ENCODE measurements at regions not wholly inside any gene's neighbourhood (a gene's known extent, or its start where the extent isn't known, plus 50 kb on each side); places are given as distances from the start of the nearest gene placed in this dataset.

- Histone ChIP-seq H3K9me3 (peaks cover 0 to 16% (median 3%) of the 10 kb centered on the region in 12 donors), H3K27ac (no peak overlapping the region), H3K4me3 (no peak overlapping the region), H3K4me1 (no peaks in the 10 kb centered on the region), H3K36me3 (no peaks in the 10 kb centered on the region), H3K27me3 (peaks cover 0 to 26% (median 0%) of the 10 kb centered on the region in 9 donors)
- no peak for DNase-seq
- WGBS, 4 donors, result 67 to 81% (median 75%) methylated on average over 5 to 6 of the region's 6 CpGs
- intact Hi-C loops (cut with DNase I), result no loop called here
- ATAC-seq, result no peak
- TF ChIP-seq, protein P1, sequence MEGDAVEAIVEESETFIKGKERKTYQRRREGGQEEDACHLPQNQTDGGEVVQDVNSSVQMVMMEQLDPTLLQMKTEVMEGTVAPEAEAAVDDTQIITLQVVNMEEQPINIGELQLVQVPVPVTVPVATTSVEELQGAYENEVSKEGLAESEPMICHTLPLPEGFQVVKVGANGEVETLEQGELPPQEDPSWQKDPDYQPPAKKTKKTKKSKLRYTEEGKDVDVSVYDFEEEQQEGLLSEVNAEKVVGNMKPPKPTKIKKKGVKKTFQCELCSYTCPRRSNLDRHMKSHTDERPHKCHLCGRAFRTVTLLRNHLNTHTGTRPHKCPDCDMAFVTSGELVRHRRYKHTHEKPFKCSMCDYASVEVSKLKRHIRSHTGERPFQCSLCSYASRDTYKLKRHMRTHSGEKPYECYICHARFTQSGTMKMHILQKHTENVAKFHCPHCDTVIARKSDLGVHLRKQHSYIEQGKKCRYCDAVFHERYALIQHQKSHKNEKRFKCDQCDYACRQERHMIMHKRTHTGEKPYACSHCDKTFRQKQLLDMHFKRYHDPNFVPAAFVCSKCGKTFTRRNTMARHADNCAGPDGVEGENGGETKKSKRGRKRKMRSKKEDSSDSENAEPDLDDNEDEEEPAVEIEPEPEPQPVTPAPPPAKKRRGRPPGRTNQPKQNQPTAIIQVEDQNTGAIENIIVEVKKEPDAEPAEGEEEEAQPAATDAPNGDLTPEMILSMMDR (IDR thresholded peaks at IDR 0.05), result no peak
- TF ChIP-seq POLR2A (IDR thresholded peaks at IDR 0.05), result no peak
Measured at GRCh38 chr1:5376538-5377247, 615.5 kb downstream of the NPHP4 start.

DNA sequence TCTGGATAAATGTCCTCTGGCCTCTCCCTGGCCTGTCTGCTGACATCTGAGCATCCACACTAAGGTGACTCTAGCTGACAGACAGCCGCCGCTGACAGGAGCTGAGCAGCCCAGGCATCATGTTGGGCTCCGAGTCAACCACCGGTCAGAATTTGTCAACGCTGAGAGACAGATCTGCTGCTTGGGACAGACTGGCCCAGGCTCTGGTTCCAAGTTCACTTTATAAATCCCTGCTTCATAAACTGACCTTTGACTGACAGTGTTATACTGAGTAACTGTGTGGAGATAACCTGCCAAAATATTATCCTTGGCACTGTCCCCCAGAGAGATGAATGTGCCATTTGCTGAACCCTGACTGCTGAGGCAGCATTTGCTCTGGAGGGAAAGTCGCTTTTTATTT, 616.7 kb downstream of the NPHP4 start:
- intact Hi-C loops (cut with DNase I), result no loop called here
- no peak overlapping the region for H3K4me3 ChIP-seq
- H3K27me3 ChIP-seq, result peaks cover 0 to 14% (median 0%) of the 10 kb centered on the region in 9 donors
- H3K9me3 ChIP-seq, result peaks cover 0 to 16% (median 3%) of the 10 kb centered on the region in 12 donors
- WGBS, 4 donors, result 79 to 82% (median 79%) methylated on average over 6 of the region's 6 CpGs
- no peaks in the 10 kb centered on the region for H3K36me3 ChIP-seq
- TF ChIP-seq, protein P1 (IDR thresholded peaks at IDR 0.05), result no peak
- no peak overlapping the region for H3K27ac ChIP-seq
- no peaks in the 10 kb centered on the region for H3K4me1 ChIP-seq
- ATAC-seq (no peak), DNase-seq (no peak)

DNA sequence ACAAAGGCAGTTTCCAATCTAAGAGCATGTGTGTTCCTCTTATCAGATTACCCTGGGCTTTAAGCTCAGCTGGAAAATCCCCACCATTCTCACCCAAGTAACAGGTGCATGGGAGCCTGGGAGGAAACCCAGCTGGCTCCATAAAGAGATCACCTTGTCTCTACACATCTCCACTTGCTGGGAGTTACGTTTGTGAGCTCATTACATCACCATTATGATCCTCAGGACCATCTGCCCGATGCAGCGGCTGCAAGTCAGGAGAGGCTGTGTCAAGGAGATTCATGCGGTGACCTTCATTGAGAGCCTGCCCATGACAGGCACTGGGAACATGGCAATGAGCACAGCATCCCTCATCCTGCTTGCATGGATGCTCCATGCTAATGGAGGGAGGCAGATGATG, 618.0 kb downstream of the NPHP4 start:
- Histone ChIP-seq H3K27ac (no peak overlapping the region), H3K9me3 (peaks cover 0 to 16% (median 3%) of the 10 kb centered on the region in 12 donors), H3K36me3 (no peaks in the 10 kb centered on the region), H3K4me1 (no peaks in the 10 kb centered on the region), H3K4me3 (no peak overlapping the region), H3K27me3 (peaks cover 0 to 7% (median 0%) of the 10 kb centered on the region in 9 donors)
- 79 to 89% (median 84%) methylated on average over 4 of the region's 4 CpGs for WGBS, 4 donors
- no peak for ATAC-seq
- intact Hi-C loops (cut with DNase I), result no loop called here
- no peak for DNase-seq
- TF ChIP-seq, protein P1 (IDR thresholded peaks at IDR 0.05), result no peak
- no peak for TF ChIP-seq POLR2A (IDR thresholded peaks at IDR 0.05)

GRCh38 chr1:5373281-5373680, 618.9 kb downstream of the NPHP4 start:
- intact Hi-C loops (cut with DNase I), result no loop called here
- 91 to 98% (median 93%) methylated on average over 4 of the region's 4 CpGs for WGBS, 4 donors
- no peak for TF ChIP-seq POLR2A (IDR thresholded peaks at IDR 0.05)
- TF ChIP-seq, protein P1 (IDR thresholded peaks at IDR 0.05), result no peak
- DNase-seq, result no peak
- no peaks in the 10 kb centered on the region for H3K36me3 ChIP-seq
- H3K4me1 ChIP-seq, result no peaks in the 10 kb centered on the region
- no peak overlapping the region for H3K27ac ChIP-seq
- peaks cover 0 to 10% (median 0%) of the 10 kb centered on the region in 9 donors for H3K27me3 ChIP-seq
- H3K4me3 ChIP-seq, result no peak overlapping the region
- ATAC-seq, result no peak
- peaks cover 0 to 16% (median 3%) of the 10 kb centered on the region in 12 donors for H3K9me3 ChIP-seq

Data from heart left ventricle (tissue), 16 donors.